Fibroblast of the conjunctiva (primary cell): ENCODE measurements at regions not wholly inside any gene's neighbourhood (a gene's known extent, or its start where the extent isn't known, plus 50 kb on each side); places are given as distances from the start of the nearest gene placed in this dataset.
"Not testable (repeated sequence)": the region's sequence is repeated elsewhere in the genome, so short reads cannot be mapped to it uniquely, and the experiment has no call there.

Source experiments
- DNase-seq: peaks from one replicate; pipeline ENCODE4 v3.0.0-alpha.2; 2010; ENCODE audit warnings: low read depth

DNA sequence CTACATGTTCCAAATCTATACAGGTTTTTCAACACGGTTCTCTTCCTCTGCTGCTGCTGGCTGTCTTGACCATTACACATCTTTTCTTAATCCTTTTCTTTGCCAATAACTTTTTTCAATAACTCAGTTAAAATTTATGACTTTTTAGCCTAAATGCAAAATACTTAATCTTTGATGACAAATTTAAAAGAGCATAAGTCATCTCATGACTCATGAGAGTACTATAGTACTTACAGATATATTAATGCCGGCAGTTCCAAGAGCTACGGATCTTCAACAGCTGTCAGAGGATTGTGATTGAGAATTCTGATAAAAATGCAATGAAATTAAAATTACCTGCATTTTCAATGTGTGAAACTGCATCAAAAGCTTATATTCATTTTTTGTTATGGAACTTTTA lies 105.5 kb downstream of the KPNA2 start:
- DNase-seq = no peak

GRCh38 chr17:68142595-68142994 lies 105.2 kb upstream of the AMZ2 start:
- DNase-seq = no peak

- DNase-seq = no peak
Observed at GRCh38 chr17:68143425-68143824, 104.4 kb upstream of the AMZ2 start.

GRCh38 chr17:68145088-68145487 lies 102.8 kb upstream of the AMZ2 start:
- DNase-seq = no peak

DNA sequence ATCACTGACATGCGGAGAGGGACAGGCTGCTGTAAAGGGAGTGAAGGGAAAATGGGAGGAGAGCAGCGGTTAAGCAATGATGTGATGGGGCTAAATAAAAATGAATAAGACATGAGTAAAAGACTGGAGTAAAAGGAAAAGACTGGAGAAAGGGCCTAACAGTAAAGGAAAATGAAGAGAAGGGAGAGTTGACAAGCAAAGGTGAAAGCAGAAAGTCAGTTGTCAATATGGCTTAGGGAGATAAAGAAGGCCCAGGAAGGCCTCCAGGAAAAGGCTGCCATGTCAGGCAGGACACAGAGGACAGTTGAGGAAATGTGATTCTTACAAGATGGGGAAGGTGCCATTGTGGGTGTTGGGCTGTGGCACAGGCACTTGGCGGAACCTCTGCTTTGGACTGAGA lies 98.9 kb upstream of the AMZ2 start:
- no peak for DNase-seq

GRCh38 chr17:68152161-68152571 lies 95.7 kb upstream of the AMZ2 start:
- DNase-seq = no peak

DNA sequence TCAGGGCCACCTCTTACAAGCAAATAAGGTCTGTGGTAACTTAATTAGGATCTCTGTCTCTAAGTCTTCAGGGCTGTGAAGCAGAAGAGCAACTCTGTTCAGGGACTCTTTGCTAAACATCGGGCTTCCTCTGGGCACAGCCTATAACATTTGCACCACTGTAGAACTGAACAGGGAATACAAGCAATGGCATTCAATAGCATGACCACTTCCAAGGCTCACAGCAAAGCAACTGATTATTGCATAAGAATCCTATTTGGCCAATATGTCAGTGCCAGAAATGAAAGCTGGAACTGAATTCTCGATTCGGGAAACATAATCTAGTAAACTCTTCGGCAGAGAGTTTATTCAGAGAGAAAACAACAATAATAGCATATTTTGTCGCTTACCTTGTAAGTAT lies 92.2 kb upstream of the AMZ2 start:
- no peak for DNase-seq

- no peak for DNase-seq
Observed at GRCh38 chr17:68161644-68162428, 86.0 kb upstream of the AMZ2 start.

- DNase-seq = not testable (repeated sequence)
Observed at GRCh38 chr17:68168273-68169164, 79.3 kb upstream of the AMZ2 start.

DNA sequence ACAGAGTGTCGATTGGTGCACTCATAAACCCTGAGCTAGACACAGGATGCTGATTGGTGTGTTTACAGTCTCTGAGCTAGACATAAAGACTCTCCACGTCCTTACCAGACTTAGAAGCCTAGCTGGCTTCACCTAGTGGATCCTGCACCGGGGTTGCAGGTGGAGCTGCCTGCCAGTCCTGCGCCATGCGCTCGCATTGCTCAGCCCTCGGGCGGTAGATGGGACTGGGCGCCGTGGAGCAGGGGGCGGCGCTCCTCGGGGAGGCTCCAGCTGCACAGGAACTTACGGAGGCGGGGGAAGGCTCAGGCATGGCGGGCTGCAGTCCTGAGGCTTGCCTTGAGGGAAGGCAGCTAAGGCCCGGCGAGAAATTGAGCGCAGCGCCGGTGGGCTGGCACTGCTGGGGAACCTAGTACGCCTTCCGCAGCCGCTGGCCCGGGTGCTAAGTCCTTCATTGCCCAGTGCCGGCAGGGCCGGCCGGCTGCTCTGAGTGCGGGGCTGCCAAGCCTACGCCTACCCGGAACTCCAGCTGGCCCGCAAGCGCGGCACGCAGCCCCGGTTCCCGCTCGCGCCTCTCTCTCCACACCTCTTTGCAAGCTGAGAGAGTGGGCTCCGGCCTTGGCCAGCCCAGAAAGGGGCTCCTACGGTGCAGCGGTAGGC lies 78.5 kb upstream of the AMZ2 start:
- DNase-seq = not testable (repeated sequence)

GRCh38 chr17:68169840-68170239 lies 78.0 kb upstream of the AMZ2 start:
- DNase-seq = no peak

- DNase-seq = no peak
Observed at GRCh38 chr17:68170246-68170645, 77.6 kb upstream of the AMZ2 start.

GRCh38 chr17:68172461-68172954 lies 75.3 kb upstream of the AMZ2 start:
- peak; percentile 36 for DNase-seq

DNA sequence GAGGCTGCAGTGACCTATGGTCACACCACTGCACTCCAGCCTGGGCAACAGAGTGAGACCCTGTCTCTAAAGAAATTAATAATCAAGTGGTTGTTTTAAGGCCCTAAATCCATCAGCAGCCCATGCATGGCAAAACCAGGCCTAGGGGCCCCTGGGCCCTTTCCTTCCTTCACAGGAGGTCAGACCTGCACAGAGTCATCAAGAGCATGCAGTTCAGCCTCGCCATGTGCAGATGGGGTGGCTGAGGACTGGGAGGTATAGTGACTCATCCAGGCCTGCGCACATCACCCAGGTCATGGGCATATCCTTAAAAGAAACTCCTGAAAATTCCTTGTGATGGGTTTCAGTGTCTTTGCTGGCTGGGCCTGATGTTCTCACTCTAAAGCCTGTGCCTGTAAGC lies 72.4 kb upstream of the AMZ2 start:
- DNase-seq = no peak

DNA sequence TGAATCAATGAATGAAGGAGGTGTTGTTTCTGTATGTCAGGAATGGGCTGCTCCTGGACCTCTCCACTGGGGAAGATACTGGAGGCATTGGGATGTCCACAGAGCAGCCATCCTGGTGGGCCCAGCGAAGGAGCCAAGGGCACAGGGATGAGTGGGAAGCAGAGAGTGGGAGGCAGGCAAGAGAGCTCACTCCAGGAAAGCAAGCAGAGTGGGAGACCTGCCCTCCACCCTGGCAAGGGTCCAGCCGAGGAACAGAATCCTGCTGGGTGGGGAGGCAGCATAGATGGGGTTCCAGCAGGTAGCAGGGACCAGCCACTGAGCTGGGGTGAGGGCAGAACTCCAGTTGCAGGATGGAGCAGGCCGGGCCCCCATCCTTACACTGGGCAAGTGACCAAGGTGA lies 71.9 kb upstream of the AMZ2 start:
- DNase-seq = no peak

DNA sequence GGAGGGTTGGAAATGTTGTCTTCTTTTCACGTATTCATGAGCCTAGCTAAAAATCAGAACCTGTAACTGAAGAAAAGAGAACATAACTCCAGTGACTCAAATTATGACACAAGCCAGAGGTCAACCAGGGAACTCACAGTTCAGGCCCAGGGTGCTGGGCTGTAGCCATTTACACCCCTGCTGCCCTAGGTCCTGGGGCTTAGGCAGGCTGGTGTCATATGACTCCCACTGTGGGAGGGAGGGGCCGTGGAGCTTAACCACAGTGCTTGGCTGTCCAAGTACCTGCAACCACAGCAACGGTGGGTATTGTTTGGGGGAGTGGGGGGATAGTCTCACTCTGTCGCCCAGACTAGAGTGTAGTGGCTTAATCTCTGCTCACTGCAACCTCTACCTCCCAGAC lies 71.1 kb upstream of the AMZ2 start:
- DNase-seq = no peak

DNA sequence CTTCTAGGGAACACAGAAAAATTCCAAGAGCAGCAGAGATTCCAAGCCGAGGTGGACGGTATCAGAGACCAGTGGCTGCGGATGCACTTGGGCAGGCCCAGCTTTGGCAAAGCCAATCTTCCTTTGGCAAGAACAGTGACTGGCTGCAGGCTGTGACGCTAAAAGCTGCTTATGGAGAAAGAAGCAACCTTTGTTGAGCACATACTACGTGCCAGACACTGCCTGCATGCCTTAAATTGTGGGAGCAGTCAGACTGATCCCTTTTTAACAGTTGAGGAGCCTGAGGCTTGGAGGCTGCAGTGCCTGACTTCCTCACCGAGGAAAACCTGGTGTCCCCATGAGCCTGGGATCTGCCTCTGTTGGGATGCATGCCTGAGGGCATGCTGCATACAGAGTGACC lies 69.0 kb upstream of the AMZ2 start:
- DNase-seq = no peak

DNA sequence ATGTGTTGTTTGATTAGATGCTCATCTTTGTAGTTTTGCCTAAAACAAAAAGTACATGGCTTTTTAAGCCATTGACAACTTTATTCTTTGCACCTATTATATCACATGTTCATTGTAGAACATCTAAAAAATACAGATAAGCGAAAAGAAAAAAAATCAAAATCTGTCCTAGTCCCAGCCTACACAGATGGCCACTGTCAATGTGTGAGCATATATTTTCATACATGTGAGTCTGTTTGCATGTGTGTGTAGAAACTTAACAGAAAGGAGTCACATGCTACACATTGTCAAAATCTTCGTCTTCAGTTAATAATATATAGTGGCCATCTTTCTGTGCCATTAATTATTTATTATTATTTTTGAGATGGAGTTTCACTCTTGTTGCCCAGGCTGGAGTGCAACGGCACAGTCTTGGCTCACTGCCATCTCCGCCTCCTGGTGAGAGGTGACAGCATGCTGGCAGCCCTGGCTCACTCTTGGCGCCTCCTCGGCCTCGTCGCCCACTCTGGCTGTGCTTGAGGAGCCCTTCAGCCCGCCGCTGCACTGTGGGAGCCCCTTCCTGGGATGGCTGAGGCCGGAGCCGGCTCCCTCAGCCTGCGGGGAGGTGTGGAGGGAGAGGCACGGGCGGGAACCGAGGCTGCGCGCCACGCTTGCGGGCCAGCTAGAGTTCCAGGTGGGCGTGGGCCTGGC lies 68.5 kb upstream of the AMZ2 start:
- no peak for DNase-seq

DNA sequence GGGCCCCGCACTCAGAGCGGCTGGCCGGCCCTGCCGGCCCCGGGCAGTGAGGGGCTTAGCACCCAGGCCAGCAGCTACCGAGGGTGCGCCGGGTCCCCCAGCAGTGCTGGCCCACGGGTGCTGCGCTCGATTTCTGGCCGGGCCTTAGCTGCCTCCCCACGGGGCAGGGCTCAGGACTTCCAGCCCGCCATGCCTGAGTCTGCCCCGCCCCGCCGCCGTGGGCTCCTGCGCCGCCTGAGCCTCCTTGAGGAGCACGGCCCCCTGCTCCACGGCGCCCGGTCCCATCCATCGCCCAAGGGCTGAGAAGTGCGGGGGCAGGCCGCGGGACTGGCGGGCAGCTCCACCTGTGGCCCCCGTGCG lies 67.9 kb upstream of the AMZ2 start:
- no peak for DNase-seq

- no peak for DNase-seq
Observed at GRCh38 chr17:68182011-68182306, 65.9 kb upstream of the AMZ2 start.

- DNase-seq = no peak
Observed at GRCh38 chr17:68182940-68183551, 64.8 kb upstream of the AMZ2 start.

GRCh38 chr17:68184141-68184571 lies 63.7 kb upstream of the AMZ2 start:
- DNase-seq = no peak
